Common myeloid progenitor, CD34-positive (primary cell): ENCODE measurements at regions not wholly inside any gene's neighbourhood (a gene's known extent, or its start where the extent isn't known, plus 50 kb on each side); places are given as distances from the start of the nearest gene placed in this dataset.
A peak's percentile ranks its signal among the peaks of the same experiment; 100 is the strongest.
"Not testable (repeated sequence)": the region's sequence is repeated elsewhere in the genome, so short reads cannot be mapped to it uniquely, and the experiment has no call there.

Experiments
- CTCF ChIA-PET: fragments of 350-600 bp; sonication (Branson Sonifier 250); formaldehyde crosslinking; loops from one replicate; lab custom pipeline; 2021; ENCODE audit warnings: antibody characterized with exemption; lab: Charles Lee
- POLR2A ChIA-PET: fragments of 350-600 bp; sonication (Branson Sonifier 250); formaldehyde crosslinking; loops from one replicate; lab custom pipeline; 2021; ENCODE audit warnings: antibody characterized with exemption; lab: Charles Lee
- DNase-seq, 3 donors: peaks; one replicate each; pipeline versions ENCODE4 v3.0.0 to v3.0.0-alpha.2; 2013
- H3K27ac ChIP-seq, 2 experiments: 1 replicate in 1 of 2; 2 replicates in 1 of 2; pipeline ENCODE4 v1.7.0; 2013; ENCODE audit warnings: inconsistent platforms in 2 of 2, low read length in 2 of 2, mild to moderate bottlenecking in 2 of 2, low read depth in 1 of 2, moderate library complexity in 1 of 2; ENCODE audit not compliant: severe bottlenecking in 2 of 2, insufficient read depth in 1 of 2, poor library complexity in 1 of 2
- H3K27me3 ChIP-seq, 5 experiments: replicated peaks in 2 of 5; 1 replicate in 3 of 5; 2 replicates in 2 of 5; pipeline versions ENCODE4 v1.6.1 to v1.7.0; 2013; ENCODE audit warnings: low read length in 4 of 5, mild to moderate bottlenecking in 2 of 5, moderate library complexity in 2 of 5, inconsistent platforms in 1 of 5; ENCODE audit not compliant: insufficient read depth in 5 of 5, control insufficient read depth in 4 of 5
- H3K36me3 ChIP-seq, 4 experiments: 1 replicate in 2 of 4; 2 replicates in 2 of 4; pipeline versions ENCODE4 v1.6.1 to v1.7.0; 2013; ENCODE audit warnings: low read length in 3 of 4, control low read depth in 1 of 4, mild to moderate bottlenecking in 1 of 4; ENCODE audit not compliant: control insufficient read depth in 4 of 4, insufficient read depth in 4 of 4
- H3K4me1 ChIP-seq, 4 experiments: 1 replicate in 3 of 4; 2 replicates in 1 of 4; pipeline versions ENCODE4 v1.6.1 to v1.7.1; 2013; ENCODE audit warnings: low read length in 3 of 4, mild to moderate bottlenecking in 3 of 4, control low read depth in 1 of 4, inconsistent platforms in 1 of 4, moderate library complexity in 1 of 4; ENCODE audit not compliant: control insufficient read depth in 4 of 4, insufficient read depth in 4 of 4; ENCODE audit errors: control extremely low read depth in 1 of 4
- H3K4me3 ChIP-seq, 7 experiments: 1 replicate in 4 of 7; 2 replicates in 3 of 7; pipeline versions ENCODE4 v1.5.1 to v1.7.0; 2013; ENCODE audit warnings: mild to moderate bottlenecking in 7 of 7, low read length in 6 of 7, moderate library complexity in 6 of 7, inconsistent platforms in 2 of 7, low read depth in 2 of 7, control low read depth in 1 of 7; ENCODE audit not compliant: insufficient read depth in 4 of 7, control insufficient read depth in 1 of 7; ENCODE audit errors: extremely low read depth in 1 of 7
- H3K9me3 ChIP-seq, 5 experiments: 1 replicate in 4 of 5; 2 replicates in 1 of 5; pipeline versions ENCODE4 v1.6.1 to v1.7.1; 2013; ENCODE audit warnings: low read length in 4 of 5, mild to moderate bottlenecking in 2 of 5, inconsistent platforms in 1 of 5, low read depth in 1 of 5, moderate library complexity in 1 of 5; ENCODE audit not compliant: control insufficient read depth in 4 of 5, insufficient read depth in 2 of 5; ENCODE audit errors: control extremely low read depth in 1 of 5
- WGBS: methylation state at CpG from one replicate; pipeline ENCODE4 v1.1.5; 2013; ENCODE audit not compliant: insufficient coverage; 5-methylcytosine and 5-hydroxymethylcytosine counted together

DNA sequence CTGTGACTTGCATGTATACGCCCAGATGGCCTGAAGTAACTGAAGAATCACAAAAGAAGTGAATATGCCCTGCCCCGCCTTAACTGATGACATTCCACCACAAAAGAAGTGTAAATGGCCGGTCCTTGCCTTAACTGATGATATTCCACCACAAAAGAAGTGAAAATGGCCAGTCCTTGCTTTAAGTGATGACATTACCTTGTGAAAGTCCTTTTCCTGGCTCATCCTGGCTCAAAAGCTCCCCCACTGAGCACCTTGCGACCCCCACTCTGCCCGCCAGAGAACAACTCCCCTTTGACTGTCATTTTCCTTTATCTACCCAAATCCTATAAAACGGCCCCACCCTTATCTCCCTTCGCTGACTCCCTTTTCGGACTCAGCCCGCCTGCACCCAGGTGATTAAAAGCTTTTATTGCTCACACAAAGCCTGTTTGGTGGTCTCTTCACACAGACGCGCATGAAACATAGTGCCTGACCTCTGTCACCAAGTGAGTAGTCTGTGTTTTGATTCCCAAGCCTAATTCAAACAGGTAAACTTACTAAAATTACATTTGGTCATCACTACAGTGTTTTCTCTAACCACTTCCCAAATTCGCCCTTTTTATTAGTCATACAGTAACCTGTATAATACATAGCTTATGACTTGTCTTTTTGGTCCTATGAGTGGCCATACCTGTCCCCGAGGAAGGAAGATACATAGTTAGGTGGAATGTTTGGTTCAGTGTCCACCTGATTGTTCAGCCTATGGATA, 140.7 kb upstream of the PROK2 start:
- CTCF ChIA-PET = interaction anchor here (0.8 kb wide), 1 partner anchor 50 kb away, joined by 3 read pairs; no protein-coding TSS in a partner anchor
- H3K36me3 ChIP-seq, H3K27me3 ChIP-seq, POLR2A ChIA-PET, H3K27ac ChIP-seq, H3K4me3 ChIP-seq, H3K9me3 ChIP-seq: not testable (repeated sequence)
- H3K4me1 ChIP-seq = peaks cover 0 to 19% (median 3%) of the 10 kb centered on the region in 4 experiments
- 95% methylated on average over 6 of the region's 13 CpGs for WGBS
- peak in 1 of 3 donors; percentile 21 for DNase-seq

DNA sequence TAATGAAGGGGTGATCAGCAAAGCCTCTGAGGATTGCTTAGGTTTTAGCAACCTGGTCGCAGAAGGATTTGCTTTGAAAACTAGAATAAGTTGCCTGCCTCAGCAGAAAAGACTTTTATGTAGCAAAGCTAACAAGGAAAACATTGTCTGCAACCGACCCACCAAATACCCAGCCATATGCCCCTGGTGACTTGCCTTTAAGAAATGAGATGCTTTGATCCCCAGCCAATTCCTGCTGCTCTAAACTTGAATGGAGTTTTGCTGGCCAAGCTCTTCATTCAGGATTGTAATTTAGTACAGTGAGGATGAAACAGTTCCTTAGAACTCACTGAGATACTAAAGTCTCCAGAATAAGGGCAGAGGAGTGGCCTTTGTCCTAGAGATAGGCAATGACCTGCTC, 139.8 kb upstream of the PROK2 start:
- H3K9me3 ChIP-seq = no peaks in the 10 kb centered on the region
- CTCF ChIA-PET = interaction anchor here (1.1 to 1.4 kb wide), 3 partner anchors 10 to 898 kb away, joined by 3 to 6 read pairs (median 5); no protein-coding TSS in a partner anchor
- peaks cover 0 to 2% (median 0%) of the 10 kb centered on the region in 5 experiments for H3K27me3 ChIP-seq

DNA sequence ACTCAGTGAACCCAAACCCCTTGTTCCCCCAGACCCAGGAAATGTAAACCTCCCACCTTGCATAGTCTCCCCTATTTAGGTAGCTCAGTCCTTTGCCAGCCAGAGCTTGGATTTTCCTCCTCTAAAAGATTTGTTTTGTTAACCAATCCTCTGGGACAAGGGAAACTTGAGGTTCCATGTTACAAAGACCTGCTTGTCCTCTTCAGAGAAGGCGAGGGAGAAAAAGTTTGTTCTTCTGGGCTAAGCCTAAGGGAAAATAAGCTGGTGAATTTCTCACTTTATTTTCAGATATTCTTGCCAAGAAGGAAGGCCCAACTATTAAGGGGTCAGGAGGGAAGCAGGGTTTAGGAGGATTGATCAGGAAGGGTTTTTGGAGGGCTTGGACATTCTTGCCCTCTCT, 136.1 kb upstream of the PROK2 start:
- H3K27me3 ChIP-seq = peaks cover 0 to 6% (median 0%) of the 10 kb centered on the region in 5 experiments
- no peaks in the 10 kb centered on the region for H3K36me3 ChIP-seq
- ChIA-PET POLR2A (no interaction called here), CTCF (no interaction called here)
- H3K9me3 ChIP-seq = no peaks in the 10 kb centered on the region
- no peak for DNase-seq
- 100% methylated on average over 1 of the region's 1 CpG for WGBS
- no peak overlapping the region for H3K4me3 ChIP-seq
- peaks cover 0 to 1% (median 0%) of the 10 kb centered on the region in 4 experiments for H3K4me1 ChIP-seq
- no peak overlapping the region for H3K27ac ChIP-seq

More for the DNA sequence above, 139.8 kb upstream of the PROK2 start:
- Histone ChIP-seq H3K36me3 (no peaks in the 10 kb centered on the region), H3K4me1 (peaks cover 0 to 19% (median 3%) of the 10 kb centered on the region in 4 experiments), H3K27ac (no peak overlapping the region), H3K4me3 (no peak overlapping the region)
- POLR2A ChIA-PET = no interaction called here
- WGBS = 100% methylated on average over 1 of the region's 2 CpGs
- no peak for DNase-seq

DNA sequence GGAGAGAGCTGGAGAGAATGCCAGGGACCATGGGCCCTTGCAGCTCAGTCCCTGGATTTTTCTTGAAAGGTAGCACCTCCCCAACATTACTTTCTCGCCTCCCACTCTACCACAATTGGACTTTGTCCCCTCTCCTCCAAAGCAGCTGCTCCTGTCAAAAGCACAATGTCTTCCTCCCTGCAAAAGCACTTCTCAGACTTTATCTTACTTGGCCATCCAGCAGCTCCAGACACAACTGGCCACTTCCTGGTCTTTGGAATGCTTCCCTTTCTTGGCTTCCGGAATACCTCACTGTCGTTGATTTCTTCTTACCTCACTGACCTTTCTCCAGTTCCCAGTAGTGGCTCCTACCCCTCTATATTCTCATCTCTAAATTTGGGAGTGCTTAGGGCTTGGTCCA, 134.6 kb upstream of the PROK2 start:
- Histone ChIP-seq H3K9me3 (no peaks in the 10 kb centered on the region), H3K4me3 (no peak overlapping the region), H3K27me3 (peaks cover 0 to 6% (median 0%) of the 10 kb centered on the region in 5 experiments), H3K36me3 (no peaks in the 10 kb centered on the region), H3K4me1 (no peaks in the 10 kb centered on the region), H3K27ac (no peak overlapping the region)
- POLR2A ChIA-PET = no interaction called here
- 90% methylated on average over 3 of the region's 3 CpGs for WGBS
- CTCF ChIA-PET = interaction anchor here (1.0 to 1.4 kb wide), 3 partner anchors 11 to 341 kb away, joined by 3 to 5 read pairs (median 3); no protein-coding TSS in a partner anchor
- no peak for DNase-seq

DNA sequence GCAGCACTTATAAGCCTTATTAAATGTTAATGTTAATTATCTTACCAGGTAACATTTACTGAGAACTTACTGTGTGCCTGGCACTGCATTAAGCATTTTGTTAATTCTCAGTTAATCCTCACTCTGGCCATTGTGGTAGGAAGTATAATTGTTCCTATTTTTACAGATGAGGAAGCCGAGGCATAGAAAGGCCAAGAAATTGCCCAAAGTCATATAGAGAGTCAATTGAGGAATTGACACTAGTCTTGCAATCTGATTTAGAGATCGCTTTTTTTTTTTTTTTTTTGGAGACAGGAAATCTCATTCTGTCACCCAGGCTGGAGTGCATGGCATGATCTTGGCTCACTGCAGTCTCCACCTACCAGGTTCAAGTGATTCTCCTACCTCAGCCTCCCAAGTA, 132.6 kb upstream of the PROK2 start:
- Histone ChIP-seq H3K4me1 (no peaks in the 10 kb centered on the region), H3K36me3 (no peaks in the 10 kb centered on the region), H3K27ac (no peak overlapping the region), H3K9me3 (no peaks in the 10 kb centered on the region), H3K27me3 (peaks cover 0 to 8% (median 0%) of the 10 kb centered on the region in 5 experiments), H3K4me3 (no peak overlapping the region)
- POLR2A ChIA-PET = no interaction called here
- DNase-seq = no peak
- 90% methylated on average over 1 of the region's 2 CpGs for WGBS
- CTCF ChIA-PET = no interaction called here

DNA sequence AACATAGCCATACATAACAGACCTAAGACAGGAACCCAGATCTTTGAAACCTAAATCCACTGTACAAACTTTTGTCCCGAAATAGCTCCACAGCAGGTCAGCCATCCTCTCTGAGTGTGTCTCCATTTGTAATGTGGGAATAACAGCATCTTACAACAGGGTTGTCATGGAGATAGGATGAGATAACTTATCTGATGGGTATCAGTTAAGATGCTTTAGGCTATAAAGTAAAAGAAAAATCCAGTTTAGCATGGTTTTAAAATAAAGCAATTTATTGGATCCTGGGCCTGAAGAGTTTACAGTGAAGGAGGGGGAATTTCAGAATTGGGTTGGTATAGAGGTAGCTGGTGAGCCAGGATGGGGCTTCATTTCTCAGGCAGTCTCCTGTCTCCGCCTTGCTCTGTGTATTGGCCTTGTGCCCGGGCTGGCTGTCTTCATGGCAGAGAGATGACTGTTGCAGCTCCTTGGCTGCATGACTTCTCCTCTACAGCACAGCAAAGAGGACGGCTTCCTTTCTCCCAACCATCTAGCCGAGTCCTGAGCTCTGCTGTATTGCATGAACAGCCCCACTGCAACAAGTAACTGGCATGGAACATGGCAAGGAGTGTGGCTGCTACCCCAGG, 131.9 kb upstream of the PROK2 start:
- H3K36me3 ChIP-seq = no peaks in the 10 kb centered on the region
- 91% methylated on average over 3 of the region's 5 CpGs for WGBS
- no peak overlapping the region for H3K27ac ChIP-seq
- CTCF ChIA-PET = no interaction called here
- POLR2A ChIA-PET = no interaction called here
- H3K9me3 ChIP-seq = no peaks in the 10 kb centered on the region
- peaks cover 0 to 8% (median 0%) of the 10 kb centered on the region in 5 experiments for H3K27me3 ChIP-seq
- H3K4me1 ChIP-seq = no peaks in the 10 kb centered on the region
- no peak overlapping the region for H3K4me3 ChIP-seq
- no peak for DNase-seq
